Keratinocyte (primary cell): ENCODE measurements at regions not wholly inside any gene's neighbourhood (a gene's known extent, or its start where the extent isn't known, plus 50 kb on each side); places are given as distances from the start of the nearest gene placed in this dataset.

ENCODE experiments used
- DNase-seq: peaks from one replicate; pipeline ENCODE4 v3.0.0-alpha.2; 2011; ENCODE audit warnings: low read depth, missing footprints, low spot score
- FAIRE-seq: peaks from 2 replicates; lab custom pipeline; 2011; peaks lifted over from hg19 to GRCh38; lab: Jason Lieb, UNC
- H2AFZ ChIP-seq: 2 replicates; pipeline ENCODE4 v1.6.0; 2012; ENCODE audit warnings: low read length, control low read depth, inconsistent platforms; ENCODE audit not compliant: control insufficient read depth
- H3K27ac ChIP-seq: 2 replicates; pipeline ENCODE4 v1.5.1; 2011; ENCODE audit warnings: low read length; ENCODE audit not compliant: control insufficient read depth, insufficient read depth
- H3K27me3 ChIP-seq: 3 replicates; pipeline ENCODE4 v1.6.0; 2011; ENCODE audit warnings: low read length; ENCODE audit not compliant: control insufficient read depth, insufficient read depth; ENCODE audit errors: extremely low read depth
- H3K36me3 ChIP-seq, 2 experiments: 2 replicates in 1 of 2; 3 replicates in 1 of 2; pipeline ENCODE4 v1.5.1; 2011; ENCODE audit warnings: low read length in 2 of 2, mild to moderate bottlenecking in 1 of 2; ENCODE audit not compliant: control insufficient read depth in 2 of 2, insufficient read depth in 2 of 2; ENCODE audit errors: extremely low read depth in 1 of 2
- H3K4me1 ChIP-seq: 3 replicates; pipeline ENCODE4 v1.5.1; 2011; ENCODE audit warnings: low read length; ENCODE audit not compliant: control insufficient read depth, insufficient read depth; ENCODE audit errors: extremely low read depth
- H3K4me2 ChIP-seq: 3 replicates; pipeline ENCODE4 v1.6.0; 2011; ENCODE audit warnings: low read depth, low read length; ENCODE audit not compliant: control insufficient read depth, insufficient read depth; ENCODE audit errors: extremely low read depth
- H3K4me3 ChIP-seq, 3 experiments: fragments of 200-600 bp in 1 of 3; sonication (generic) in 1 of 3; 2 replicates in 2 of 3; 3 replicates in 1 of 3; pipeline ENCODE4 v1.5.1; 2011 to 2016; ENCODE audit warnings: low read length in 3 of 3, mild to moderate bottlenecking in 3 of 3, control low read depth in 2 of 3, inconsistent platforms in 1 of 3, low read depth in 1 of 3, mixed read lengths in 1 of 3, mixed run types in 1 of 3, moderate library complexity in 1 of 3; ENCODE audit not compliant: control insufficient read depth in 2 of 3, insufficient read depth in 2 of 3; ENCODE audit errors: extremely low read depth in 1 of 3
- H3K79me2 ChIP-seq: 2 replicates; pipeline ENCODE4 v1.6.0; 2012; ENCODE audit warnings: low read length; ENCODE audit not compliant: control insufficient read depth, insufficient read depth
- H3K9ac ChIP-seq: 3 replicates; pipeline ENCODE4 v1.6.0; 2011; ENCODE audit warnings: low read length; ENCODE audit not compliant: control insufficient read depth, insufficient read depth; ENCODE audit errors: extremely low read depth
- H3K9me1 ChIP-seq: 3 replicates; pipeline ENCODE4 v1.6.0; 2011; ENCODE audit warnings: low read length; ENCODE audit not compliant: control insufficient read depth, insufficient read depth; ENCODE audit errors: extremely low read depth
- H3K9me3 ChIP-seq: 2 replicates; pipeline ENCODE4 v1.5.1; 2012; ENCODE audit warnings: low read depth, low read length; ENCODE audit not compliant: control insufficient read depth
- H4K20me1 ChIP-seq: 3 replicates; pipeline ENCODE4 v1.6.0; 2011; ENCODE audit warnings: low read length; ENCODE audit not compliant: control insufficient read depth, insufficient read depth; ENCODE audit errors: extremely low read depth
- EZH2 ChIP-seq: IDR thresholded peaks from one replicate; pipeline ENCODE4 v1.6.1; 2012; ENCODE audit warnings: inconsistent platforms, mild to moderate bottlenecking, low read length, moderate library complexity
- dilution Hi-C: fragments of 300-500 bp; cut with MboI; formaldehyde crosslinking; loops from one replicate; pipeline ENCODE4 v1.7.0; 2020; ENCODE audit warnings: low sequenced_read_pairs; ENCODE audit not compliant: extremely low pct_ligation_motif_present
- TF ChIP-seq, protein P1 (sequence below), 3 experiments: IDR thresholded peaks in 1 of 3; conservative IDR thresholded peaks in 1 of 3; optimal IDR thresholded peaks in 1 of 3; 2 replicates in 2 of 3; 3 replicates in 1 of 3; pipeline versions ENCODE3 to v1.5.1; 2011; ENCODE audit warnings: low read length in 3 of 3, mild to moderate bottlenecking in 3 of 3, moderate library complexity in 2 of 3, control low read depth in 1 of 3, inconsistent platforms in 1 of 3; ENCODE audit not compliant: insufficient read depth in 2 of 3; ENCODE audit errors: extremely low read depth in 1 of 3

- Histone ChIP-seq H3K9ac (no peak overlapping the region), H3K9me1 (no peaks in the 10 kb centered on the region), H2AFZ (no peak overlapping the region), H3K79me2 (no peaks in the 10 kb centered on the region), H3K9me3 (no peaks in the 10 kb centered on the region), H3K27me3 (no peaks in the 10 kb centered on the region), H3K36me3 (no peaks in the 10 kb centered on the region), H4K20me1 (no peaks in the 10 kb centered on the region), H3K27ac (no peak overlapping the region), H3K4me3 (no peak overlapping the region), H3K4me1 (no peaks in the 10 kb centered on the region), H3K4me2 (no peak overlapping the region)
- FAIRE-seq (no peak), DNase-seq (no peak)
- dilution Hi-C loops, result no loop called here
- no peak for TF ChIP-seq EZH2
- TF ChIP-seq, protein P1, sequence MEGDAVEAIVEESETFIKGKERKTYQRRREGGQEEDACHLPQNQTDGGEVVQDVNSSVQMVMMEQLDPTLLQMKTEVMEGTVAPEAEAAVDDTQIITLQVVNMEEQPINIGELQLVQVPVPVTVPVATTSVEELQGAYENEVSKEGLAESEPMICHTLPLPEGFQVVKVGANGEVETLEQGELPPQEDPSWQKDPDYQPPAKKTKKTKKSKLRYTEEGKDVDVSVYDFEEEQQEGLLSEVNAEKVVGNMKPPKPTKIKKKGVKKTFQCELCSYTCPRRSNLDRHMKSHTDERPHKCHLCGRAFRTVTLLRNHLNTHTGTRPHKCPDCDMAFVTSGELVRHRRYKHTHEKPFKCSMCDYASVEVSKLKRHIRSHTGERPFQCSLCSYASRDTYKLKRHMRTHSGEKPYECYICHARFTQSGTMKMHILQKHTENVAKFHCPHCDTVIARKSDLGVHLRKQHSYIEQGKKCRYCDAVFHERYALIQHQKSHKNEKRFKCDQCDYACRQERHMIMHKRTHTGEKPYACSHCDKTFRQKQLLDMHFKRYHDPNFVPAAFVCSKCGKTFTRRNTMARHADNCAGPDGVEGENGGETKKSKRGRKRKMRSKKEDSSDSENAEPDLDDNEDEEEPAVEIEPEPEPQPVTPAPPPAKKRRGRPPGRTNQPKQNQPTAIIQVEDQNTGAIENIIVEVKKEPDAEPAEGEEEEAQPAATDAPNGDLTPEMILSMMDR (optimal IDR thresholded peaks at IDR 0.05 in 1 of 3, IDR thresholded peaks at IDR 0.05 in 1 of 3, conservative IDR thresholded peaks at IDR 0.05 in 1 of 3; ENCODE audit: extremely low read depth in 1 of 3, insufficient read depth in 2 of 3, low read length in 3 of 3), result no peak
These were observed 191.1 kb upstream of the KIRREL3 start for GRCh38 chr11:127191689-127192088.

GRCh38 chr11:127191261-127191660 lies 190.7 kb upstream of the KIRREL3 start:
- Histone ChIP-seq H3K36me3 (no peaks in the 10 kb centered on the region), H3K27ac (no peak overlapping the region), H2AFZ (no peak overlapping the region), H4K20me1 (no peaks in the 10 kb centered on the region), H3K27me3 (no peaks in the 10 kb centered on the region), H3K4me2 (no peak overlapping the region), H3K9ac (no peak overlapping the region), H3K4me1 (no peaks in the 10 kb centered on the region), H3K9me1 (no peaks in the 10 kb centered on the region), H3K4me3 (no peak overlapping the region), H3K79me2 (no peaks in the 10 kb centered on the region), H3K9me3 (no peaks in the 10 kb centered on the region)
- TF ChIP-seq, protein P1 (optimal IDR thresholded peaks at IDR 0.05 in 1 of 3, IDR thresholded peaks at IDR 0.05 in 1 of 3, conservative IDR thresholded peaks at IDR 0.05 in 1 of 3; ENCODE audit: extremely low read depth in 1 of 3, insufficient read depth in 2 of 3, low read length in 3 of 3), result no peak
- no peak for TF ChIP-seq EZH2
- dilution Hi-C loops, result no loop called here
- no peak for FAIRE-seq
- DNase-seq, result no peak
